ENCODE measurements at regions not wholly inside any gene's neighbourhood (a gene's known extent, or its start where the extent isn't known, plus 50 kb on each side); places are given as distances from the start of the nearest gene placed in this dataset.
A peak's percentile ranks its signal among the peaks of the same experiment; 100 is the strongest.

- no peak for DNase-seq (ENCODE audit: low read depth, low spot score)
- H3K4me3 ChIP-seq (ENCODE audit: low read depth, low read length) = no peak overlapping the region
- TF ChIP-seq, protein P1, sequence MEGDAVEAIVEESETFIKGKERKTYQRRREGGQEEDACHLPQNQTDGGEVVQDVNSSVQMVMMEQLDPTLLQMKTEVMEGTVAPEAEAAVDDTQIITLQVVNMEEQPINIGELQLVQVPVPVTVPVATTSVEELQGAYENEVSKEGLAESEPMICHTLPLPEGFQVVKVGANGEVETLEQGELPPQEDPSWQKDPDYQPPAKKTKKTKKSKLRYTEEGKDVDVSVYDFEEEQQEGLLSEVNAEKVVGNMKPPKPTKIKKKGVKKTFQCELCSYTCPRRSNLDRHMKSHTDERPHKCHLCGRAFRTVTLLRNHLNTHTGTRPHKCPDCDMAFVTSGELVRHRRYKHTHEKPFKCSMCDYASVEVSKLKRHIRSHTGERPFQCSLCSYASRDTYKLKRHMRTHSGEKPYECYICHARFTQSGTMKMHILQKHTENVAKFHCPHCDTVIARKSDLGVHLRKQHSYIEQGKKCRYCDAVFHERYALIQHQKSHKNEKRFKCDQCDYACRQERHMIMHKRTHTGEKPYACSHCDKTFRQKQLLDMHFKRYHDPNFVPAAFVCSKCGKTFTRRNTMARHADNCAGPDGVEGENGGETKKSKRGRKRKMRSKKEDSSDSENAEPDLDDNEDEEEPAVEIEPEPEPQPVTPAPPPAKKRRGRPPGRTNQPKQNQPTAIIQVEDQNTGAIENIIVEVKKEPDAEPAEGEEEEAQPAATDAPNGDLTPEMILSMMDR (IDR thresholded peaks at IDR 0.05; ENCODE audit: insufficient read depth, low read length, missing control alignments) = no peak
- POLR2A ChIA-PET = no interaction called here
- CTCF ChIA-PET = no interaction called here
These were observed 408.9 kb upstream of the CBLB start for GRCh38 chr3:106277731-106278130.

GRCh38 chr3:106281221-106281620 is 412.4 kb upstream of the CBLB start:
- POLR2A ChIA-PET = interaction anchor here (1.1 kb wide), 1 partner anchor 64 kb away, joined by 3 read pairs; no protein-coding TSS in a partner anchor
- CTCF ChIA-PET = interaction anchor here (1.0 kb wide), 1 partner anchor 9 kb away, joined by 4 read pairs; no protein-coding TSS in a partner anchor
- TF ChIP-seq, protein P1 (IDR thresholded peaks at IDR 0.05; ENCODE audit: insufficient read depth, low read length, missing control alignments) = no peak
- peak; percentile 72 for DNase-seq (ENCODE audit: low read depth, low spot score)
- H3K4me3 ChIP-seq (ENCODE audit: low read depth, low read length) = no peak overlapping the region

- no peak overlapping the region for H3K4me3 ChIP-seq (ENCODE audit: low read depth, low read length)
- ChIA-PET CTCF (interaction anchor here (1.6 kb wide), 1 partner anchor 12 kb away, joined by 7 read pairs; no protein-coding TSS in a partner anchor), POLR2A (no interaction called here)
- no peak for DNase-seq (ENCODE audit: low read depth, low spot score)
- TF ChIP-seq, protein P1 (IDR thresholded peaks at IDR 0.05; ENCODE audit: insufficient read depth, low read length, missing control alignments) = no peak
These were observed 414.1 kb upstream of the CBLB start for GRCh38 chr3:106282943-106283342.

- POLR2A ChIA-PET = no interaction called here
- DNase-seq (ENCODE audit: low read depth, low spot score) = no peak
- TF ChIP-seq, protein P1 (IDR thresholded peaks at IDR 0.05; ENCODE audit: insufficient read depth, low read length, missing control alignments) = no peak
- H3K4me3 ChIP-seq (ENCODE audit: low read depth, low read length) = no peak overlapping the region
- CTCF ChIA-PET = no interaction called here
These were observed 420.0 kb upstream of the CBLB start for GRCh38 chr3:106288781-106289180.

GRCh38 chr3:106290304-106290997 is 421.6 kb upstream of the CBLB start:
- CTCF ChIA-PET = no interaction called here

GRCh38 chr3:106293161-106293560 is 424.3 kb upstream of the CBLB start:
- no peak overlapping the region for H3K4me3 ChIP-seq (ENCODE audit: low read depth, low read length)
- POLR2A ChIA-PET = no interaction called here
- CTCF ChIA-PET = no interaction called here
- no peak for DNase-seq (ENCODE audit: low read depth, low spot score)
- TF ChIP-seq, protein P1 (IDR thresholded peaks at IDR 0.05; ENCODE audit: insufficient read depth, low read length, missing control alignments) = no peak

More at GRCh38 chr3:106290304-106290997, 421.6 kb upstream of the CBLB start:
- TF ChIP-seq, protein P1 (IDR thresholded peaks at IDR 0.05; ENCODE audit: insufficient read depth, low read length, missing control alignments) = no peak
- no peak for DNase-seq (ENCODE audit: low read depth, low spot score)
- no peak overlapping the region for H3K4me3 ChIP-seq (ENCODE audit: low read depth, low read length)
- POLR2A ChIA-PET = no interaction called here

Measured in AG04449 (cell line).